ENCODE measurements at regions not wholly inside any gene's neighbourhood (a gene's known extent, or its start where the extent isn't known, plus 50 kb on each side); places are given as distances from the start of the nearest gene placed in this dataset.
"Not testable (repeated sequence)": the region's sequence is repeated elsewhere in the genome, so short reads cannot be mapped to it uniquely, and the experiment has no call there.

DNA sequence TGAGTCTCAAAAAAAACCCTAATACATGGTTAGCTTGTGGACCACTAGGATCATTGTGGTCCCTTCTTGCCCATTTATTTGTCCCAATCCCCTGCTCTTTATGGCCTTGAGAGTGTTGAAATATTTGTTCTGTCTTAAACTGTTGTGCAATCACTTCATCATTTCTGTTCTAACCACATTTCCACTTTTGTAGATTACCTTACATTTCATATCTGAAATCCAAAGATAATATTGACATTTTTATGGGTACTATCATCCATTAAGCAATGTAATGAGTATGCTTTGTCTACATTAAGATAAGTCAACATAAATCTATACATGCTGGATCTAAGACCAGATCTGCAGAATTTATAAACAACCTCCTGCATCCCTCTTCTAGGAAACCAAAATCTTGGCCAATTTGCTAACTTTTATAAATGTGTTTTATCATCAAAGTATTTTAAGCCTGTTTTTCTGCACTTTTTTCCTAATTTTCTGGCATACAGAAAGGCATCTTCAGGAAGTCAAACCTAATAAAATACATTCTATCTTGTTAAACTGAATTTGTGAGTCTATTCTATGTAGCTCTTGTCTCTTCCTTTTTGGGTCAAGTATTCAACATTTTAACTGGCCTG is 359.4 kb upstream of the CELF2 start:
- no peak for DNase-seq

- DNase-seq: no peak
These were observed 357.6 kb upstream of the CELF2 start for GRCh38 chr10:10660054-10660453.

DNA sequence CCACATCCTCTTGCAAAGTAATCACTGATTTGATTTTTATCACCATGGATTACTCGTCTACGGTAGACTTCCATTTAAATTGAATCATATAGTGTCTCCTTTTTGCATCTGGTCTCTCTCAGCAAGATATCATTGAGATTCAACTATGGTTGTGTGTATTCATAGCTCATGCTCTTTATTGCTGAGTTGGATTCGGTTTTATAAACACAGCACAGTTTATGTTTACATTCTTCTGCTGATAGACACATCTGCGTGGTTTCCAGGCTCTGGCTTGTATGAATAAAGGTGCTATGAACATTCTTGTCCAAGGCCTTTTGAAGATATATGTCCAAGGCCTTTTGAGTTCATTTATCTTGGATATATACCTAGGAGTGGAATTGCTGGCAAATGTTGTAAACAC is 356.5 kb upstream of the CELF2 start:
- no peak for DNase-seq

DNA sequence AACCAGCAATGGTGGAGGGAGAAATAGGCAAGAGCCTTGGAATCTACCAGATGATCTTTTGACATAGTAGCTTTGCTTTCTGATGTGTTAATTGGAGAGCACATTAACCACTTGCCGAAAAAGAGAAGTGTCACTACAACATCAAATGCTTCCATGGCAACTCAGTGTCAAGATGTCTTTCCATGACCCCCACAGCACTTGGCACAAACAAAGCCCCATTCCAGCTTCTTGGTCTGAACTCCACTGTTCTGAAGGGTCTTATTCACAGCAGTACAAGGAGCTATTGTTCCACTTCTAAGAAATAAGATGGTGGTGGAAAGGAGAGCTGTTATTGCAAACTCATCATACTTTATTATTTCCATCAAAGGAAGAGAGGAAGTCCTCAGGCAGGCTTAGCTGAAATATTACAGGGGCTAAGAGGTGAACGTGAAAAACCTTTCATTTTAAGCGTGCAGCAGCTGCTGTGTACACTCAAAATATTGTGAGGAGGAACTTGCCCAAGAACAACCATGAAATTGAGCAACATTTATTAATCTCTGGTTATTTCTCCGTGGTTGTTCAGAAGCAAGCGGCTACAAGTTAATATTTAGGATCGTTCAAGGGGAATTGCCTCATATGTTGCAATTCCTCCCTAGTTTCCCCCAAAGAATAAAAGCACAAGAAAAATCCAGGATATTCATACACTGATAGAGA is 354.8 kb upstream of the CELF2 start:
- no peak for DNase-seq

DNA sequence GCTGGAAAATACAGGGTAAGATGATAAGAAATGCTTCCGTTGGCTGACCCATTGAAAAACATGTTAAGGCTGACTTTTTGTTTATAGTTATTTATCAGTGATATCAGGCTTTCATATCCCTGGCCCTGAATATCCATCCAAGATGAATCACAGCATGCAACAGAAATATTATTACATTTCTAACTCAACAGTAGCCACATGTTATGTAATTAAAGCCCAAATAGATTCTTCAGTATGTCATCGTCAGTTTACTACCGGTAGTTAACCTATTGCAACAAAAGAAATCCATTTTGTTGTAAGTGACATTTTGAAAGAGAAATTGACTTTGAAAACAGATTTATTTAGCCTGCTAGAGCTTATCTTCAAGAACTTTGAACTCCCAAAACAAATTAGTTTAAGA is 354.1 kb upstream of the CELF2 start:
- DNase-seq: no peak

- no peak for DNase-seq
These were observed 351.9 kb upstream of the CELF2 start for GRCh38 chr10:10665750-10666149.

GRCh38 chr10:10667466-10667865 is 350.2 kb upstream of the CELF2 start:
- no peak for DNase-seq

GRCh38 chr10:10676972-10677371 is 340.7 kb upstream of the CELF2 start:
- DNase-seq: no peak

DNA sequence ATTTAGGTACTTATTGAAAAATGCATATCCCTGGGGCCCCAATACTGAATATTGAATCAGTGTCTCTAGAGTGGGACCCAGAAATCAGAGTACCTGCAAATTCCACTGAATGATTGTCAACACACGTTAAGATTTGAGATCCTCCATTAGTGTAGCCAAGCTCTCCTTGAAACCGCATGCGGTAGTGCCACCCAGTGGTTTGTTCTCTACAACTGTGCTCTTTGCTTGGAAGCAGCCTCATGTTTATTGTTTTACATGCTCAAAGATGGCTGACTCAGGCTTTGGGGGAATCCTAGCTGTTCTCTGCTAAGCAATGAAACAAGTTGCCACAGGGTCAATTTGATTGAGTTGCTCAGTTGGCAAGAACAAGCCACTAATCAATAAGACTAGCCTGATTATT is 340.2 kb upstream of the CELF2 start:
- DNase-seq: no peak

DNA sequence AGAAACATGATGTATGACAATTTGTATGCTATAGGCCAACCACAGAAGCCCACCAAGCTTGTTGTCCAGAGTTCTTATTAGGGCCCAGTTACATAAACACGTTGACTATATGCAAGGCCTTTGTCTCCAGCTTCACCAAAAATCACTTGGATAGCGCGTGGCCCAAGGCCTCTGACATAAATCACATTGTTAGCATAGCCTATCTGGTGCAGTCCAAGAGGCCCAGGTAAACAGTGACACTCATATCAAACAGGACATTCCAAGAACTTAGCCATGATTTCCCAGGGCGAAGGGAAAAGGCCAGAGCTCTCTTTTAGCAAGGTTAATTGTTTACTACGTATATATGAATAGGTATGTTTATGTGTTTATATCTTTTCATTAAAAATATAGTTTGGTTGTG is 337.2 kb upstream of the CELF2 start:
- DNase-seq: no peak

DNA sequence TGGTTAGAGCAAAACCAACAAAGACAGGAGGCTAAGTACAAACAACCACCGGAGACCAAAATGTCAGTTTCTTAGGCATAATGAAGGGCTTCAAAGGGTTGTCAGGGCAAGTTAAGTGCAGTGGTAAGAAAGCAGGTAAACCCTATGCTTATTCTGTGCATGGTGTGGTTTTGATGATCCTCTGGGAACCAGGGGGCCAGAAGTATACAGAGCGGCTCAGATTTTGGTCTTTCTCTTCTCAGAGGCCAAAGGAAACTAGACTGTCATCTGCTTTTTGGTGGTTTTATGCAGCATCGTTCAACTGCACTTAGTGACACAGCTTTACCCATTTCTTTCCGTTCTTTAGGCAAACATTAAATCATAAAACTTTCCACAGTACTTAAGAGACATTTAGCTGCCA is 332.7 kb upstream of the CELF2 start:
- DNase-seq: no peak

DNA sequence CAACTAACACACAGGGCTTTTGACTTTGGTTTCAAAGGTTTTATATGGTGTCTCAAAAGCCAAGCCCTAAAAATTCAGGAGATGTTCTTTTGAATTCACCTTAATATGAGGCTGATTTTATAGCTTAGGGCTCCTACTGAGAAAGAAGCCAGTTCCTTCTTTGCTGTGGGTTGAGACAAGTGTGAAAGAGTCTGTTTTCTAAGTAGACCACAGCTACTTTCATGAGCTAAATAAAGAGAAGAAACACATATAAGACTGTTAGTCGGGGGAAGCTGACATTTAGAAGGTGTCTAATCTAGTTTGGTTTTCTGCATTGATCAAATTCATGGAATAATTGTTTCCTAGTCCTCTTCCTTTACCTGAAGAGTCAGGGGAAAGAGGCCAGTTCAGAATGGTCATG is 332.1 kb upstream of the CELF2 start:
- no peak for DNase-seq

DNA sequence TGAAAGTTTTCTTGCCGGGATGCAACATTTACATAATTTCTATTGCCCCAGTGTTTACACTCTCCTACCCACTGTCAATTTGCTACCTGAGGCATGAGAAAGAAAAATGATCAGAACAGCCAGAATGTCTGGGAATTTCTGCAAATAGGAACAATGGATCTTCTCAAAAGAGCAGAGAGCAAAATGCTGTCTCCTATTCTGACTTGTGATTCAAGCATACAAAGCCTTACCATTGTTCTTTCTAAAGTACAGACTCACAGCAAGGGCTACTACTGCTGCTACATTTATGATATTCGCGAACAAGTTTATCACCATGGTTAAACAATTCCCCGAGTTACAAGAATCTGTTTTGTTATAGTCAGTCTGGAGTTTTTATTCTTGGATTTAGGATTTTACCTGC is 329.9 kb upstream of the CELF2 start:
- no peak for DNase-seq

GRCh38 chr10:10699427-10699826 is 318.2 kb upstream of the CELF2 start:
- DNase-seq: no peak

DNA sequence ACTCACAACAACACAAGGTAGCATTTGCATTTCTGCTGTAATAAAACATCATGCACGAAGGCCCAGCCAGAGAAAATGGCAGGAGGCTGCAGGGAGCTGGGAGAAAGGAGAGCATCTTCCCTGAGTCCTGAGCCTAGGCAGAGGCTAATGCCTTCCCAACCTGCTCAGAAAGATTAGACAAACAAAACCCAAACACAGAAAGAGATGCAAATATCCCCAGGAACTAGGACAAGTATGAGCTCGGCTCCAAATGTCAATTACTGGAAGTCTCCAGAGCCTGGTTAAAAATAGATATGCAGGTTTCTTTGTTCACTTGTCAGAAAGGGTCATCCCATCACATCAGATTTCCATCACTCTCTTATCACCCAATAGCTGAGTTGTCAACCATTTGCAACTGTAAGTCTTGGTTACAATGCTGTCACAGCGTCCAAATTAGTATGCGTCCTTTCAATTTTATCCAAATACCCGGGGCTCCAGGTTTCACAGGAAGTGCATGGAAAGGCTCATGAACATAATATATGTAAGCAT is 316.5 kb upstream of the CELF2 start:
- DNase-seq: no peak

GRCh38 chr10:10702211-10702610 is 315.5 kb upstream of the CELF2 start:
- no peak for DNase-seq

- no peak for DNase-seq
These were observed 314.3 kb upstream of the CELF2 start for GRCh38 chr10:10703382-10703781.

DNA sequence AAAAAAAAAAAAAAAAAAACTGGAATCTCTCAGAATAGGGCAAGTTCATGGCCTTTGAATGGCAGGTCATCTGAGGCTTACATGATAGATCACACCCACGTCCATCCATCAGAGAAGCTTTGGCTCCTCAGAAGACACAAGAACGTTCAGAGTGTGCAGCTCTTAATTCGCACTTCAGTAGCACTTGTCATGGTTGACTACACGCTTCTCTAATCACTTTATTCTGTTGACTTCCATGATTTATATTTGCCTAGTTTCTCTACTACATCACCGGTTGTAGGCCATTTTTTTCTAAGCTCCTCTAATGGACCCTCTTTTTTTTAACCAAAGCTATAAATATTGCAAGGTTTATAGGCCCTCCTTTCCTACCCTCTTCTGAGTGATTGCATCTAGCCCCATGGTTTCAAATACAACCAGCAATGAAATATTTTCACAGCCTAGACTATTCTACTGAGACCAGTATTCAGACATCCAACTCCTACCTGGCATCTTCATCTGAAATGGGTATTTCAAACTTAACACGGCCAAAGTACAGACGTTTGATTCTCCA is 305.4 kb upstream of the CELF2 start:
- no peak for DNase-seq

DNA sequence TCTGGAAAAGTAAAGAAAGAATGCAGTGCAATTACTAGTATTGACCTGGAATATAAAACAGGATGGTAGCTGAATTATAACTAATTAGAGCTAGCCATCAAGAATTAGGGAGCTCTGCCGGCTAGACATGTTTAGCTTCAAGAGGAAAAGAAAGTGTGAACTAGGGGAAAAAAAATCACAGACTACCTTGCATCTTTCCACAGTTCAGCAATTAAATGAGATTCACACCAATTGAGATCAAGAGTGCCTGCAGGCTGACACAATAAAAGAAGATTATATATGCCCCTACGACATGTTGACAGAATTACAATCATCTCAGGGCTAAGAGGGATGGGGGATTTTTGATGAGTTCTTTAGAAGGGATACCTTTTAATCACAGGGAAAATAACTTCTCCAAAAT is 303.3 kb upstream of the CELF2 start:
- no peak for DNase-seq

DNA sequence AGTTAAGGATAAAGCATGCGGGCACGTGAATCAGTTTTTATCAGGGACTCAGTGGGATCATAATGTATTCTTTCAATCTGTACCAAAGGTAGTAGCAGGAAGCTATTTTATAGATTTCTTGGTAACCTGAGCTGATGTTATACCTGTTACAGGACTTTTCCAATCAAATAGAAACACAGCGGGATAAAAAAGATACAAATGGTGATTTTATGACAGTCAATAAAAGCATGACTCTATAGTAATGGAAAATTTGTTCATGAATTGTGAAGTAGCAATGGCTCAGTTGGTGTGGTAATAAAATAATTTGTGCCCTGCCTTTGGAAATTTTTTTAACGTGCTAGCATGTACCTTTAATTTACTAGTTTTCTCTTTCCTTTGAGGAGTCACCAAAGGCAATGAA is 300.7 kb upstream of the CELF2 start:
- no peak for DNase-seq

DNA sequence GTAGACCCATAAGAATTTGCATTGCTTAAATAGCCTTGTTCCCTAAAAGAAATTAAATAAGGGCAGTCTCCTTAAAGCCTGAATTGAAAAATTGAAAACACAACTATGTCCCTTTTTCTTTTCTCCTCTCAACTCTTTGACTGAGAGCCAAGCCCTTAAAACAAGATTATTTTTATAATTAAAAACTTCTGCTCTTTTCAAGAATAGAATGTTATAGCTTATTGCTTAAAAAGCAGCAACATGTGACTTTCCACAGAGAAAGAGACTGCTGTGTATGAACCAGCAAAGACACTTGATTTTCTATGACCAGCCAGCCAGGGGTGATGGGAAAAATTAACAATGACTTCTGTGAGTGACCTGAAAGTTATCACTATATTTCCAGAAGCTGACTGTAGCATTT is 295.2 kb upstream of the CELF2 start:
- DNase-seq: no peak

DNA sequence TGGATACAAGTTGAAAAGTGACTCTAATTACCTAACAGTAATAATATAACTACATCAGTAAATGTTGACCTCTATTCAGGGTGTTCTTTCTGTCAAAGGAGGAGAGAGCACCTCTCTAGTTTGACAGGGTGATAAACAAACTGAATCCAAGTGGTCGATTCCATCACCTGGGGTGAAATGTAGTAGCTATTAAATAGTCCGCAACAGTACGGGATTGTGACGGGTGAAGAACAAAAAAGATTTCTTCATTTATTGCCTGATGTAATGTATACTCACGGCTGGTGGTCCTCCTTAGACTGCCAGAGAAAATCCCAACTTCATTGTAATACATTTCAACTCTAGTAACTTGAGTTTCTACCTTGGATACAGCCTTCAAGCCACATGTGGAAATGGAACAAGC is 292.5 kb upstream of the CELF2 start:
- no peak for DNase-seq

- no peak for DNase-seq
These were observed 291.6 kb upstream of the CELF2 start for GRCh38 chr10:10726101-10726500.

GRCh38 chr10:10727411-10727810 is 290.3 kb upstream of the CELF2 start:
- DNase-seq: not testable (repeated sequence)

DNA sequence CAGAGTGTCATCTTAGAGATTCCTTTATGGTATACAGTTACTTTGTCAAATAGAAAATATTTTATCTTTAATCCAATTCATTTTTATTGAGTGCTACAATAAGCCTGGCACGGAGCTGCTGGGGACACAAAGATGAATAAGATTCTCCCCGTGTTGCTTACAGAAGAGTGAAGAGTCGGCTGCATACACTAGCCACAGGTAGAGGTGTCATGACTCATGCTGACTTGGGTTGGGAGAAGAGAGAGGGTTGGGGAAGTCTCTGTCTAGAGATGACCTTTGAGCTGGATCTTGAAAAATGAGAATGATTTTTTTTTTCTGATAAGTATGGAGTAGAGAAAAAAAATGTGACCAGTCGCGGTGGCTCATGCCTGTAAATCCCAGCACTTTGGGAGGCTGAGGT is 289.9 kb upstream of the CELF2 start:
- no peak for DNase-seq

Data from DMS79 treated with DMSO at 0.1 percent for 48 hours (cell line).